GM23338 (cell line): ENCODE measurements at regions not wholly inside any gene's neighbourhood (a gene's known extent, or its start where the extent isn't known, plus 50 kb on each side); places are given as distances from the start of the nearest gene placed in this dataset.
"Not testable (repeated sequence)": the region's sequence is repeated elsewhere in the genome, so short reads cannot be mapped to it uniquely, and the experiment has no call there.

Experiments
- ATAC-seq: fragments of 200-7000 bp; cut with Tn5 transposase; 3 replicates; pipeline ENCODE4 v1.9.1; 2020
- DNase-seq: peaks from one replicate; pipeline ENCODE4 v3.0.0-alpha.2; 2015; ENCODE audit warnings: low spot score
- H2AFZ ChIP-seq: fragments of 200-600 bp; sonication (generic); 2 replicates; pipeline ENCODE4 v1.8.0; 2016; ENCODE audit warnings: antibody characterized with exemption, mild to moderate bottlenecking, moderate library complexity
- H3F3A ChIP-seq: fragments of 200-600 bp; sonication (generic); replicated peaks from 2 replicates; pipeline ENCODE4 v1.8.0; 2017; ENCODE audit warnings: antibody characterized with exemption, mixed run types, low read depth
- H3K27ac ChIP-seq: fragments of 200-600 bp; sonication (generic); 2 replicates; pipeline ENCODE4 v1.6.1; 2016; ENCODE audit warnings: low read depth
- H3K27me3 ChIP-seq: fragments of 200-600 bp; sonication (generic); 2 replicates; pipeline ENCODE4 v1.8.0; 2016; ENCODE audit warnings: mild to moderate bottlenecking, mixed run types, moderate library complexity; ENCODE audit not compliant: insufficient read depth
- H3K36me3 ChIP-seq: fragments of 200-600 bp; sonication (generic); 2 replicates; pipeline ENCODE4 v1.8.0; 2016; ENCODE audit warnings: mild to moderate bottlenecking; ENCODE audit not compliant: insufficient read depth
- H3K4me1 ChIP-seq: fragments of 200-600 bp; sonication (generic); 2 replicates; pipeline ENCODE4 v1.8.0; 2016; ENCODE audit warnings: mild to moderate bottlenecking, moderate library complexity; ENCODE audit not compliant: insufficient read depth
- H3K4me2 ChIP-seq: fragments of 200-600 bp; sonication (generic); 2 replicates; pipeline ENCODE4 v1.7.1; 2017; ENCODE audit warnings: mixed run types
- H3K4me3 ChIP-seq: fragments of 200-600 bp; sonication (generic); 2 replicates; pipeline ENCODE4 v1.6.1; 2016; ENCODE audit warnings: mixed run types
- H3K79me2 ChIP-seq: fragments of 200-600 bp; sonication (generic); replicated peaks from 2 replicates; pipeline ENCODE4 v1.8.0; 2017; ENCODE audit warnings: mild to moderate bottlenecking; ENCODE audit not compliant: insufficient read depth
- H3K9me2 ChIP-seq: fragments of 200-600 bp; sonication (generic); 2 replicates; pipeline ENCODE4 v1.8.0; 2017; ENCODE audit not compliant: insufficient read depth
- H4K20me1 ChIP-seq: fragments of 200-600 bp; sonication (generic); replicated peaks from 2 replicates; pipeline ENCODE4 v1.8.0; 2017; ENCODE audit warnings: mild to moderate bottlenecking; ENCODE audit not compliant: insufficient read depth
- H3K27ac Mint-ChIP-seq: 2 replicates; pipeline ENCODE4 v1.8.0; 2020; ENCODE audit warnings: inconsistent platforms, mild to moderate bottlenecking, moderate library complexity, mixed read lengths
- H3K27me3 Mint-ChIP-seq: 3 replicates; pipeline ENCODE4 v1.8.0; 2022; ENCODE audit warnings: low read depth, mild to moderate bottlenecking, moderate library complexity, mixed read lengths, inconsistent platforms; ENCODE audit not compliant: insufficient read depth, poor library complexity
- H3K36me3 Mint-ChIP-seq: 3 replicates; pipeline ENCODE4 v1.8.0; 2021; ENCODE audit warnings: low read depth, mild to moderate bottlenecking, inconsistent platforms, moderate library complexity, mixed read lengths
- H3K4me1 Mint-ChIP-seq: 3 replicates; pipeline ENCODE4 v1.8.0; 2020; ENCODE audit warnings: mild to moderate bottlenecking, inconsistent platforms, mixed read lengths
- H3K4me3 Mint-ChIP-seq: 3 replicates; pipeline ENCODE4 v1.8.0; 2021; ENCODE audit warnings: moderate library complexity, mild to moderate bottlenecking, inconsistent platforms, mixed read lengths
- H3K9me3 Mint-ChIP-seq: 3 replicates; pipeline ENCODE4 v1.8.0; 2020; ENCODE audit warnings: moderate library complexity, mild to moderate bottlenecking, inconsistent platforms, mixed read lengths
- CREB1 ChIP-seq: fragments of 250-450 bp; sonication (Bioruptor Pico); IDR thresholded peaks from 2 replicates; pipeline ENCODE4 v1.5.0; 2020; ENCODE audit warnings: low read depth, mild to moderate bottlenecking, moderate library complexity
- EZH2 ChIP-seq: fragments of 200-600 bp; sonication (generic); IDR thresholded peaks from one replicate; pipeline ENCODE4 v1.8.0; 2017; ENCODE audit warnings: antibody characterized with exemption, mild to moderate bottlenecking, low read depth; ENCODE audit not compliant: unreplicated experiment
- EZH2phosphoT487 ChIP-seq: fragments of 200-600 bp; sonication (generic); IDR thresholded peaks from one replicate; pipeline ENCODE4 v1.8.1; 2018; ENCODE audit warnings: antibody characterized with exemption; ENCODE audit not compliant: unreplicated experiment
- JUNB ChIP-seq: IDR thresholded peaks from one replicate; pipeline ENCODE4 v1.6.1; 2016; ENCODE audit warnings: antibody characterized with exemption; ENCODE audit not compliant: unreplicated experiment
- STAT1 ChIP-seq: IDR thresholded peaks from one replicate; pipeline ENCODE4 v1.6.1; 2016; ENCODE audit warnings: antibody characterized with exemption; ENCODE audit not compliant: unreplicated experiment
- ZNF331 ChIP-seq: fragments of 250-450 bp; sonication (Bioruptor Pico); IDR thresholded peaks from 2 replicates; pipeline ENCODE4 v1.5.0; 2020; ENCODE audit warnings: low read depth, mild to moderate bottlenecking, moderate library complexity
- TF ChIP-seq, protein P1 (sequence below): IDR thresholded peaks from 2 replicates; pipeline ENCODE4 v1.6.1; 2016; ENCODE audit warnings: antibody characterized with exemption

DNA sequence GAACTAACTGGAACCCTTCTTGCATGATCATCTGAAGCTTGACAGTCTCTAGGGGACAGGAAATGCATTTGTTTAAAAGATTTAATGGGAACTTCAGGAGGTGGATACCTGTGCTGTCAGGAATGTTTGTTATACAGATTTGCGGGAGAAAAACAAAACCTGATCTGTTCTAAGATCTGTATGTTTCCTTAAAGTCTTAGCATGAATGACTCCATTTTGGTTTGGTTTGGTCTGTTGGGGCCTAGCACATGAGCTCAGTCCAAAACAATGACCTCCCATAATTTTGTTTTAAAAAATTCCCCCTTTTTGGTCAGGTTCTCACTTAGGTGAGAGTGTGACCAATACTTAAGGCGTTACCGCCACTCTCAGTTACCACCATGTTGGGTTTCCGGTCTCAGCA, 138.7 kb downstream of the AKR1D1 start:
- H3K36me3 Mint-ChIP-seq, result peaks cover 80% of the 10 kb centered on the region
- Histone ChIP-seq H3F3A (no peaks in the 10 kb centered on the region), H3K4me1 (peaks cover 4% of the 10 kb centered on the region; the same call in 1 of the 2 replicates), H3K27me3 (no peaks in the 10 kb centered on the region), H3K4me3 (no peak overlapping the region), H3K36me3 (peaks cover 14% of the 10 kb centered on the region; the same call in 1 of the 2 replicates), H3K9me2 (peaks cover 24% of the 10 kb centered on the region; the same call in 1 of the 2 replicates), H3K27ac (no peak overlapping the region), H3K79me2 (no peaks in the 10 kb centered on the region), H2AFZ (no peak overlapping the region), H4K20me1 (no peaks in the 10 kb centered on the region), H3K4me2 (no peak overlapping the region)
- peaks cover 65% of the 10 kb centered on the region for H3K9me3 Mint-ChIP-seq
- TF ChIP-seq CREB1 (CRISPR knock-in tag) (no peak), ZNF331 (CRISPR knock-in tag) (no peak), EZH2 (no peak), EZH2phosphoT487 (no peak), STAT1 (no peak), JUNB (no peak)
- TF ChIP-seq, protein P1, sequence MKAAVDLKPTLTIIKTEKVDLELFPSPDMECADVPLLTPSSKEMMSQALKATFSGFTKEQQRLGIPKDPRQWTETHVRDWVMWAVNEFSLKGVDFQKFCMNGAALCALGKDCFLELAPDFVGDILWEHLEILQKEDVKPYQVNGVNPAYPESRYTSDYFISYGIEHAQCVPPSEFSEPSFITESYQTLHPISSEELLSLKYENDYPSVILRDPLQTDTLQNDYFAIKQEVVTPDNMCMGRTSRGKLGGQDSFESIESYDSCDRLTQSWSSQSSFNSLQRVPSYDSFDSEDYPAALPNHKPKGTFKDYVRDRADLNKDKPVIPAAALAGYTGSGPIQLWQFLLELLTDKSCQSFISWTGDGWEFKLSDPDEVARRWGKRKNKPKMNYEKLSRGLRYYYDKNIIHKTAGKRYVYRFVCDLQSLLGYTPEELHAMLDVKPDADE, result no peak
- H3K27ac Mint-ChIP-seq, result no peak overlapping the region
- H3K4me3 Mint-ChIP-seq, result no peak overlapping the region
- peaks cover 9% of the 10 kb centered on the region for H3K4me1 Mint-ChIP-seq
- ATAC-seq, result no peak
- H3K27me3 Mint-ChIP-seq, result peaks cover 1% of the 10 kb centered on the region
- no peak for DNase-seq

DNA sequence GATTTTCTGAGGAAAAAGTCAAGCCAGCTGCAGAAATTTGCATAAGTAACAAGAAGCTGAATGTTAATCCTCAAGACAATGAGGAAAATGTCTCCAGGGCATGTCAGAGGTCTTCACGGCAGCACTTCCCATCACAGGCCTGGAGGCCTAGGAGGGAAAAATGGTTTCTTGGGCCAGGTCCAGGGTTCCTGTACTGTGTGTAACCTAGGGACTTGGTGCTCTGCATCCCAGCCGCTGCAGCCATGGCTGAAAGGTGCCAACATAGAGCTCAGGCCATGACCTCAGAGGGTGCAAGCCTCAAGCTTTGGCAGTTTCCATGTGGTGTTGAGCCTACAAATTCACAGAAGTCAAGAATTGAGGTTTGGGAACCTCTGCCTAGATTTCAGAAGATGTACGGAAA, 144.1 kb downstream of the AKR1D1 start:
- Histone ChIP-seq H3K36me3 (peaks cover 39% of the 10 kb centered on the region), H3K9me2 (peaks cover 18% of the 10 kb centered on the region; the same call in 1 of the 2 replicates)
- DNase-seq, H3K27me3 Mint-ChIP-seq, H3K27ac Mint-ChIP-seq, H3K4me2 ChIP-seq, H3K4me3 Mint-ChIP-seq, H2AFZ ChIP-seq, H3F3A ChIP-seq, H3K27ac ChIP-seq, H3K27me3 ChIP-seq, ATAC-seq, H4K20me1 ChIP-seq, H3K4me1 Mint-ChIP-seq, H3K4me3 ChIP-seq, H3K4me1 ChIP-seq, H3K79me2 ChIP-seq: not testable (repeated sequence)
- Mint-ChIP-seq H3K36me3 (peaks cover 95% of the 10 kb centered on the region), H3K9me3 (peaks cover 94% of the 10 kb centered on the region)

DNA sequence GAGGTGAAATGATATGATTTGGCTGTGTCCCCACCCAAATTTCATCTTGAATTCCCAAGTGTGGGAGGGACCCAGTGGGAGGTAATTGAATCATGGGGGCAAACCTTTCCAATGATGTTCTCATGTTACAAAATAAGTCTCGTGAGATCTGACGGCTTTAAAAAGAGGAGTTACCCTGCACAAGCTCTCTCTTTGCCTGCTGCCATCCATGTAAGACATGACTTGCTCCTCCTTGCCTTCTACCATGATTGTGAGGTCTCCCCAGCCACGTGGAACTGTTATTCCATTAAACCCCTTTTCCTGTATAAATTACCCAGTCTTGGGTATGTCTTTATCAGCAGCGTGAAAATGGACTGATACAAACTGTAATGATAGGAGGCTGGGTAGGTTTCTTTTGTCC, 145.1 kb downstream of the AKR1D1 start:
- H3K36me3 ChIP-seq, result peaks cover 39% of the 10 kb centered on the region
- not testable (repeated sequence) for H3K27ac Mint-ChIP-seq, H3K4me1 Mint-ChIP-seq, H2AFZ ChIP-seq, H3K79me2 ChIP-seq, DNase-seq, H3K4me1 ChIP-seq, ATAC-seq, H3K4me3 ChIP-seq, H4K20me1 ChIP-seq, H3K4me2 ChIP-seq, H3K27ac ChIP-seq, H3K27me3 ChIP-seq, H3K4me3 Mint-ChIP-seq, H3F3A ChIP-seq, H3K27me3 Mint-ChIP-seq
- H3K36me3 Mint-ChIP-seq, result peaks cover 89% of the 10 kb centered on the region
- H3K9me2 ChIP-seq, result peaks cover 15% of the 10 kb centered on the region; the same call in 1 of the 2 replicates
- peaks cover 89% of the 10 kb centered on the region for H3K9me3 Mint-ChIP-seq
